HFFc6 (cell line): ENCODE measurements at regions not wholly inside any gene's neighbourhood (a gene's known extent, or its start where the extent isn't known, plus 50 kb on each side); places are given as distances from the start of the nearest gene placed in this dataset.

Experiments used
- DNase-seq: peaks from one replicate; pipeline ENCODE4 v3.0.0-alpha.2; 2018
- H3K27ac Mint-ChIP-seq: 2 replicates; pipeline ENCODE4 v1.8.0; 2020; ENCODE audit warnings: mild to moderate bottlenecking, mixed read lengths
- H3K27me3 Mint-ChIP-seq: 2 replicates; pipeline ENCODE4 v1.8.0; 2021; ENCODE audit warnings: mild to moderate bottlenecking, moderate library complexity, mixed read lengths; ENCODE audit not compliant: insufficient read depth
- H3K36me3 Mint-ChIP-seq: 2 replicates; pipeline ENCODE4 v1.8.0; 2021; ENCODE audit warnings: low read depth, mixed read lengths
- H3K4me1 Mint-ChIP-seq: 2 replicates; pipeline ENCODE4 v1.8.0; 2020; ENCODE audit warnings: low read depth, mixed read lengths
- H3K4me3 Mint-ChIP-seq: 2 replicates; pipeline ENCODE4 v1.8.0; 2020; ENCODE audit warnings: mild to moderate bottlenecking, moderate library complexity, mixed read lengths
- H3K9me3 Mint-ChIP-seq: 2 replicates; pipeline ENCODE4 v1.8.0; 2020; ENCODE audit warnings: mild to moderate bottlenecking, mixed read lengths
- CTCF ChIP-seq: fragments of 200-600 bp; sonication (generic); IDR thresholded peaks from 2 replicates; pipeline ENCODE4 v1.5.0; 2021; ENCODE audit warnings: antibody characterized with exemption, mild to moderate bottlenecking

GRCh38 chr11:25159341-25159740 lies 662.5 kb downstream of the LUZP2 start:
- Mint-ChIP-seq H3K27me3 (no peaks in the 10 kb centered on the region), H3K36me3 (no peaks in the 10 kb centered on the region), H3K9me3 (peaks cover 38% of the 10 kb centered on the region), H3K4me1 (no peaks in the 10 kb centered on the region), H3K4me3 (no peak overlapping the region), H3K27ac (no peak overlapping the region)
- no peak for DNase-seq
- TF ChIP-seq CTCF = no peak

GRCh38 chr11:25163421-25163820 lies 666.6 kb downstream of the LUZP2 start:
- DNase-seq = no peak
- H3K4me1 Mint-ChIP-seq = no peaks in the 10 kb centered on the region
- H3K36me3 Mint-ChIP-seq = no peaks in the 10 kb centered on the region
- no peak overlapping the region for H3K27ac Mint-ChIP-seq
- TF ChIP-seq CTCF = no peak
- H3K4me3 Mint-ChIP-seq = no peak overlapping the region
- H3K27me3 Mint-ChIP-seq = no peaks in the 10 kb centered on the region
- peaks cover 38% of the 10 kb centered on the region for H3K9me3 Mint-ChIP-seq

GRCh38 chr11:25180187-25180586 lies 683.3 kb downstream of the LUZP2 start:
- Mint-ChIP-seq H3K9me3 (peaks cover 40% of the 10 kb centered on the region), H3K27ac (no peak overlapping the region), H3K27me3 (no peaks in the 10 kb centered on the region), H3K36me3 (no peaks in the 10 kb centered on the region), H3K4me3 (no peak overlapping the region), H3K4me1 (no peaks in the 10 kb centered on the region)
- no peak for DNase-seq
- TF ChIP-seq CTCF = no peak

GRCh38 chr11:25183411-25183810 lies 686.6 kb downstream of the LUZP2 start:
- Mint-ChIP-seq H3K36me3 (no peaks in the 10 kb centered on the region), H3K27ac (no peak overlapping the region), H3K4me3 (no peak overlapping the region), H3K9me3 (peaks cover 31% of the 10 kb centered on the region), H3K27me3 (no peaks in the 10 kb centered on the region), H3K4me1 (no peaks in the 10 kb centered on the region)
- DNase-seq = no peak
- TF ChIP-seq CTCF = no peak

GRCh38 chr11:25197515-25197914 lies 700.7 kb downstream of the LUZP2 start:
- TF ChIP-seq CTCF = no peak
- no peak for DNase-seq
- H3K27me3 Mint-ChIP-seq = peaks cover 3% of the 10 kb centered on the region; the same call in 1 of the 2 replicates
- H3K36me3 Mint-ChIP-seq = no peaks in the 10 kb centered on the region
- H3K4me3 Mint-ChIP-seq = no peak overlapping the region
- no peak overlapping the region for H3K27ac Mint-ChIP-seq
- H3K9me3 Mint-ChIP-seq = peaks cover 18% of the 10 kb centered on the region
- H3K4me1 Mint-ChIP-seq = no peaks in the 10 kb centered on the region

GRCh38 chr11:25198704-25199103 lies 701.9 kb downstream of the LUZP2 start:
- peaks cover 3% of the 10 kb centered on the region; the same call in 1 of the 2 replicates for H3K27me3 Mint-ChIP-seq
- peaks cover 26% of the 10 kb centered on the region for H3K9me3 Mint-ChIP-seq
- DNase-seq = no peak
- no peak overlapping the region for H3K27ac Mint-ChIP-seq
- TF ChIP-seq CTCF = no peak
- no peaks in the 10 kb centered on the region for H3K36me3 Mint-ChIP-seq
- H3K4me3 Mint-ChIP-seq = no peak overlapping the region
- H3K4me1 Mint-ChIP-seq = no peaks in the 10 kb centered on the region
